Cardiac muscle cell (in vitro differentiated cells and primary cell): ENCODE measurements at regions not wholly inside any gene's neighbourhood (a gene's known extent, or its start where the extent isn't known, plus 50 kb on each side); places are given as distances from the start of the nearest gene placed in this dataset.

Experiments
- DNase-seq, 2 donors: peaks; one replicate each; pipeline versions ENCODE4 v3.0.0 to v3.0.0-alpha.2; 2010 to 2017; ENCODE audit warnings: low read depth in 1 of 2, low spot score in 1 of 2
- H3K27ac ChIP-seq: fragments of 200-600 bp; sonication (generic); 2 replicates; pipeline ENCODE4 v1.5.1; 2016
- H3K27me3 ChIP-seq: fragments of 200-600 bp; sonication (generic); 2 replicates; pipeline ENCODE4 v1.6.0; 2016; ENCODE audit warnings: control low read depth
- H3K36me3 ChIP-seq: fragments of 200-600 bp; sonication (generic); 2 replicates; pipeline ENCODE4 v1.5.1; 2016; ENCODE audit warnings: control low read depth
- H3K4me1 ChIP-seq: fragments of 200-600 bp; sonication (generic); 2 replicates; pipeline ENCODE4 v1.8.1; 2017; ENCODE audit warnings: low read depth, mild to moderate bottlenecking, mixed run types
- H3K4me3 ChIP-seq: fragments of 200-600 bp; sonication (generic); 2 replicates; pipeline ENCODE4 v1.5.1; 2016; ENCODE audit warnings: mild to moderate bottlenecking
- H3K9me3 ChIP-seq: fragments of 200-600 bp; sonication (generic); 2 replicates; pipeline ENCODE4 v1.5.1; 2017; ENCODE audit warnings: low read depth, mild to moderate bottlenecking, control low read depth
- CTCF ChIP-seq: IDR thresholded peaks from 2 replicates; pipeline ENCODE4 v1.5.1; 2012; ENCODE audit warnings: low read depth, mild to moderate bottlenecking, low read length

DNA sequence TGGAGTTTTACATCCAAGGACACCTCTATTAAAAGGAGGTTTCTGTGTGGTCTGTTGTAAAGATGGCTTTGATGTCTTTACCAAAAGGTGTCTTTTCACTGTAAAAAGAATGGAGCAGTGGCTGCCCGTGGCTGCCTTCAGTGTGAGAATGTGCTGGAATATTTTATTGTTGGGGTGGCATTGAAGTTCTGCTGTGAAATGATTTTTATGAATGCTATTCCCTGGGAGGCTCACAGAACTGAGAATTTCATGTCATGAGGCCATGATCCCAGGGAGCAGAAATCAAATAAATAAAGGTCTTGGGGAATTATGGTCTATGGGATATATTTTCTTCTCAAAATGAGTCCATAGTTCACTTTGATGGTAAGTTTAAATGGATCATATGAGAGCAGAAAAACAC is 425.2 kb upstream of the ZNF608 start:
- Histone ChIP-seq H3K27ac (no peak overlapping the region), H3K4me1 (no peaks in the 10 kb centered on the region), H3K4me3 (no peak overlapping the region), H3K9me3 (no peaks in the 10 kb centered on the region), H3K27me3 (no peaks in the 10 kb centered on the region), H3K36me3 (no peaks in the 10 kb centered on the region)
- no peak for DNase-seq
- TF ChIP-seq CTCF, result no peak

DNA sequence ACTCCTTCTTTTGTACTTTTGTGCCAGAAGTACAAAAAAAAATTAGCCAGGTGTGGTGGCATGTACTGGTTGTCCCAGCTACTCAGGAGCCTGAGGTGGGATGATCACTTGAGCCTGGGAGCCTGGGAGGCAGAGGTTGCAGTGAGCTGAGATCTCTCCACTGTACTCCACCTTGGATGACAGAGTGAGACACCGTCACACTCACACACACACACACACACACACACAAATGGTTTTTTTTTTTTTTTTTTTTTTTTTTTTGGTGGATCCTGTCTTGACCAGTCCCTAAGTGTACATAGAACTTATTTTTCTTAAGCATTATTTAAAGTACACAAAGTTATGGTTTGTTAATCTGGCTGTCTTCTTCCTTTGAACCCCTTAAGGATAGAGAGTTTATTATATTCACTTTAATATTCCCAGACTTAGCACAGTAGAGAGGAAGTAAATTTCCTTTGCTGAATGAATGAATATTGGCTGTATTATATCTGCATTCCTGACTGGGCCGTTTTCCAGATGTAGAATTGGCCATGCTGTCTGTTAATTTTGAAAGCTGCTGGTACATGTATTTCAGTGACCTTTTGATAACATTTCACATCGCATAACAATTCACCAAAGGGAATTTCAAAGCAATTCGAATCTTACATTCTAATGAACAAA is 429.0 kb upstream of the ZNF608 start:
- H3K4me3 ChIP-seq, result no peak overlapping the region
- no peaks in the 10 kb centered on the region for H3K4me1 ChIP-seq
- peak in 1 of 2 donors; percentile 14 for DNase-seq
- no peaks in the 10 kb centered on the region for H3K27me3 ChIP-seq
- H3K36me3 ChIP-seq, result no peaks in the 10 kb centered on the region
- no peak overlapping the region for H3K27ac ChIP-seq
- TF ChIP-seq CTCF, result no peak
- H3K9me3 ChIP-seq, result no peaks in the 10 kb centered on the region

DNA sequence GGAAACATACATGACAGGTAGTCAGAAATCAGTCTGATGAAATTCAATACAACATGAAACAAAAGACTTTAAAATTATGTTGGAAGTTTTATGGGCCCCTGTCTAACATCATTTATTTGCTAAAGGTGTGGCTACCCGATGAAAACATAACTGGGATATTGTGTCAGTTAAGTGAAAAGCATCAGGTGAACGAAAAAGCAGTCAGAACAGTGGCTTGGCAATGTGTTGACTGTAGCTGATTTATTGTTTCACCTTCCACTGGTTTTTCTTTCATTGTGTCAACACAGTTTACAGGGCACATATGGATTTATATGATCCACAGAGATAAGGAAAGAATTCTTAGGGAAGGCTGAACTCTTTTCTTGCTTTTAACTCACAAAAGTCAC is 429.6 kb upstream of the ZNF608 start:
- no peaks in the 10 kb centered on the region for H3K36me3 ChIP-seq
- H3K27ac ChIP-seq, result no peak overlapping the region
- no peaks in the 10 kb centered on the region for H3K4me1 ChIP-seq
- no peaks in the 10 kb centered on the region for H3K9me3 ChIP-seq
- no peak overlapping the region for H3K4me3 ChIP-seq
- TF ChIP-seq CTCF, result no peak
- DNase-seq, result no peak
- no peaks in the 10 kb centered on the region for H3K27me3 ChIP-seq

DNA sequence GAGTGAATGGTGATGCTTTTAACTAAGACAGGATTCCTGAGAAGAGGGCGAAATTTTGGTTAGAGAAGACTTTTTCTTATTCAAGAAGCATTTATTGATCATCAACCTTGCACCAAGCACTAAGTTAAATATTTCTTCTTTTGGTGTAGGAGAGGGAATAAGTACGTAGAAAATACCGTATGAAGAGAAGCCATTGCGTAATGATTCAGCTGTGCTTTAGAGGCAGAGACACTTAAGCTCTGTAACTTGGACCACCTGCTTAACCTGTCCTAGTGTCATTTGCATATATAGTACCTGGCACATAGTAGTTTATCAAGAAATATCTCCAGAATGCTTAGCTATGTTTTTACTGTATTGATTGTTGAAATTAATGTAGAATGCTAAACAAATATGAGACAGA is 430.9 kb upstream of the ZNF608 start:
- no peak for TF ChIP-seq CTCF
- Histone ChIP-seq H3K4me1 (no peaks in the 10 kb centered on the region), H3K36me3 (no peaks in the 10 kb centered on the region), H3K4me3 (no peak overlapping the region), H3K27ac (no peak overlapping the region), H3K27me3 (no peaks in the 10 kb centered on the region), H3K9me3 (no peaks in the 10 kb centered on the region)
- DNase-seq, result no peak

- H3K36me3 ChIP-seq, result no peaks in the 10 kb centered on the region
- no peak overlapping the region for H3K4me3 ChIP-seq
- H3K4me1 ChIP-seq, result no peaks in the 10 kb centered on the region
- no peak for DNase-seq
- H3K9me3 ChIP-seq, result no peaks in the 10 kb centered on the region
- TF ChIP-seq CTCF, result no peak
- no peak overlapping the region for H3K27ac ChIP-seq
- H3K27me3 ChIP-seq, result no peaks in the 10 kb centered on the region
Observed at GRCh38 chr5:125179612-125180011, 433.2 kb upstream of the ZNF608 start.
